Stimulated activated CD4-positive, alpha-beta T cell treated with anti-CD3 and anti-CD28 coated beads, Interleukin-12 subunit alpha, Interleukin-12 subunit beta, amount 100 ng/mL, for 24 hours (primary cell): ENCODE measurements at regions not wholly inside any gene's neighbourhood (a gene's known extent, or its start where the extent isn't known, plus 50 kb on each side); places are given as distances from the start of the nearest gene placed in this dataset.

Experiments used
- DNase-seq, 2 experiments: peaks; one replicate each; pipeline ENCODE4 v3.0.0-alpha.2; 2020; ENCODE audit warnings: low read depth in 2 of 2

DNA sequence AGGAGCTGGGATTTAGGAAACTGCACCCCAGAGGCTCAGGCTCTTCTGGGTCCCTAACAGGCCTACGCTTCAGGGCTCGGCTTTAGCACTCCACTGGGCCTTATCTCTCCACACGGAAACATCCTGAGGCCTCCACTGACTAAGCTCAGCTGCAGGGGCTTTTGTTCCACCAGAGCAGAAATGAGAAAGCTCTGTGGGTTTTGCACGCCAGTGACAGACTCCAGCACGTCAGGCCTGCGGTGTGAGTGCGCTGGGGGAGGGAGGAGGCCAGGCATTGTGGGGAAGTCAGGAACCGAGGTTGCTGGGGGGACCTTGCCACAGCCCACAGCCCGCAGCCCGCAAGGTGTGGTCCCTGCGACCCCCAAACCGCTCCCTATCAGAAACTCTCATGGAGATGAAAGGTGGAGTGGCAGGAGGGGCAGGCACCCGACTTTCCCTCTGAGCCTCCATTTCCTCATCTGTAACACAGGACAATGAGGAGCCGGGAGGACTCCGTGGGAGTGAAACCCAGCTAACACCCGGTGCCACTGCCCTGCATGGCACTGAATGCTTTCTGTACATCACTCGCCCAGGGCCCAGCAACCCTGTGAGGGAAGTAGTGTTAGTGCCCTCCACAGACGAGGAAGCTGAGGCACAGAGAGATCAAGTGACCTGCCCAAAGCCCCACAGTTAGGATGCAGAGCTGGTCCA lies 106.5 kb downstream of the TPRA1 start:
- DNase-seq, result peak in 1 of 2 experiments; percentile 56

DNA sequence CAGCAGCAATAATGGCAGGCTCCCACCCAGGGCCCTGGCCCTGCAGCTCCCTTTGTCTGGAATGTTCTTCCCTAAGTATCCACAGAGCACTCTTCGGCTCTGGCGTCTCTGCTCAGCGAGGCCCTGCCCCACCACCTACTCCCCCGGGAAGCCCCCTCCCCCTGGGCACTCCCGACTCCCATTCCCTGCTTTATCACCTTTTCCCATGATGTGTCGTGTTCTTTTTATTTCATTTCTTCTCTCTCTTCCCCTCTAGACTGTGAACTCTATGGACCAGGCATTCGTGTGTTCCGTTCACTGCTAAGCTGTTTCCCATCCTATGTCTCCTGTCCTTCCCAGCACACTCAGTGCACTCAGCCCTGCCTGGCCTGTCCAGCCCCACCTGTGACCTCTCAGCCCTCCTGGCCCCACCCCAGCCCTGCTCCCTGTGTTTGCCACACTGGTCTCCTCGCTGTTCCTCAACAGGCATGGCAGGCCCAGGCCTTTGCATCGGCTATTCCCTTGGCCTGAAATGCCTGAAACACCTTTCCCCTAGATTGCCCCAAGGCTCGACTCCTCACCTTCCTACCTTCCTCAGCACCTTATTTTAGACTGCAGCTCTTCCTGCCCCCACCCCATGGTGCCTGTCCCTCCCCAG lies 107.4 kb downstream of the TPRA1 start:
- DNase-seq, result no peak

DNA sequence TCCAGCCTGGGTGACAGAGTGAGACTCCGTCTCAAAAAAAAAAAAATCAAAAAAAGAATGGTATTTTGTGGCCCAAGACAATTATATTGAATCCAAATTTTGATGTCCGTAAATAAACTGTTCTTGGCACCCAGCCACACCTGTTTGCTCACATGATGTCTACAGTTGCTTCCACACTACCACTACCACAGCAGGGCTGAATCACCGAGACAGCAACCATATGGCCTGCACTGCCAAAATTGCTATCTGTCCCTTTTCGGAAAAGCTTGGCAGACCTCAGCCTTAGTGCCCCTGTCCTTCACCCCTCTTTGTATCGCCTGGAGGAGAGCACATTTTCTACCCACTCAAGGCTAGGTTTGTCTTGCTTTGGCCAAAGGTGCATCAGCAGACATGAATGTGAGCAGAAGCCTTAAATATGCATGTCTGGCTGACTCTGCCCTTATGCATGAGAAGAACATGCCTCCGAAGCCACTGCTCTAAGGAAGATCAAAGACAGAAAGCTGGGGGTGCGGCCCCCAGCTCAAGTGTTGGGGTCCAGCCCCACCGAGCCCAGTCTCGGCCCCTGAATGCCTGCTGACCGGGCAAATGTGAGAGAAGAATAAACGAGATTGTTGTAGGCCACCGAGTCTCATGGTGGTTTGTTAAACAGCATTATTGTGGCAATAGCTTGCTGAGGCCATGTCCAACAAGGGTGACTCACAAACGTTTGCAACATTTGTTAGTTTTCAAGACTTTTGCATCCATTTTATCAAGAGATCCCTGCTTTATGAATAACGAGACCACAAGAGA lies 108.1 kb downstream of the TPRA1 start:
- no peak for DNase-seq

DNA sequence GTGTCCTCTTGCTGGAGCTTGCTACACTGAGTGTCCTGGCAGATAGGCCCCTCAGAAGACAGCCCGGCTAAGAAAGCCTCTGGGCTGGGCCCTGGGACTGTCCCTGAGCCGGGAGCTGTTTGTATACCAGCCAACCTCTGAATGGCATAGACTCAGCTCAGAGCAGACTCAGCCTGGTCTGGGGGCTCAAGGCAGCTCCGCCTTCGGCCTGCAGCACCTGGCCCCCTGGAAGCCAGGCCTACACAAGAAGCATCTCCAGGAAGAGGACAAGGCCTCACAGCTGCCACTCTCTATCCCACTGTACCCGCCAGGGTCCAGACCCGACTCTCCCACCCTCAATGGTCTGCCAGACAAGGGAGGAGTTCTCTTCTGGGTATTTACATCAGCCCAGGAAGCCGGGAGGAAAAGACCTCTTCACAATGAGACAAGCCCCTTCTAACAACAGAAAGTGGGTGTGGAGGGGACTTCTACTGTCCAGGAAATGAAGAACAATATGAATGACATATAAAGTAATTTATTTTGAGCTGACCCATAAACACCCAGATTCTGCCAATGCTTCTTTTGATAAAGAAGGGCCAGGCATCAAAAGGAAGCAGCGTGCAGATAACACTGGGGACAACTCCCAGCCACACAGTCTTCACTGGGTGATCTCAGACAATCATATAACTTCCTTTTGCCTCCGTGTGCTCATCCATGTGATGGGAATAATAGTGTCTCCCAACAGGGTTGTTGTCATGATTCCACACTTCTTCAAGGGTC lies 110.2 kb downstream of the TPRA1 start:
- DNase-seq, result no peak

DNA sequence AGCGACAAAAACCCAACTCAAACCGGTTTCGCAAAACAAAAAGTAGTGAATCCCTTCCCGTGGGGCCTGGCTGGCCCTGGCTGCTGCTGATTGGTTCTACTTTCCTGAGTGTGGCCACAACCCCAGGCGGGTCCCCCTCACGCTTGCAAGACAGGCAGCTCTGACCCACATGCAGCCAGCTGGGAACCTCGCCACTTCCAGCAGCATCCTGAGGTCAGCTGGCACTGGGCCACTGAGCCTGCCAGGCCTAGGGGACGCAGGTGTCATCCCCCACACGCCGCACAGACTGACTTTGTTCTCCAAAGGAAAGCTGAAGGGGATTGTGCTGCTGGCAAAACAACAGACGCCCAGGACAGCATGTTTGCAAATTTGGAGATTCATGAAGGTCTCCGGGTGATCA lies 111.1 kb downstream of the TPRA1 start:
- DNase-seq, result no peak

DNA sequence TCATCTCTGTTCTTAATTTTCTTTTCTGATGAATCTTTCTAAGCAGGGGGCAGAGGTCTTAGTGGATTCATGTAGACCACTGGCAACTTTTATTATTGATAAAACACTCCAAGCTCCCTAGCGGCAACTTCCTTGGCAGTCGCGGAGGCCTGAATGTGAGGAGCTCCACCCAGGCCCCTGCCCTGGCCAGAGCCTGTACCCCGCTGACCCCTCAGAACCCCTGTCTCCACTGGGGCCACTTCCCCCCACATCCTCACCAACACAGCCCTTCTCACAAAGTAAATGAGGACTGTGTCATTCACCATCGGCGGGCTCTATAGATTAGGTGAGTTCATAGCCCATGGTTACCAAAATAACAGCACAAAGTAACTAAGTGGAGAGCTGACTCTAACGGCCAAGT lies 111.6 kb downstream of the TPRA1 start:
- DNase-seq, result no peak

DNA sequence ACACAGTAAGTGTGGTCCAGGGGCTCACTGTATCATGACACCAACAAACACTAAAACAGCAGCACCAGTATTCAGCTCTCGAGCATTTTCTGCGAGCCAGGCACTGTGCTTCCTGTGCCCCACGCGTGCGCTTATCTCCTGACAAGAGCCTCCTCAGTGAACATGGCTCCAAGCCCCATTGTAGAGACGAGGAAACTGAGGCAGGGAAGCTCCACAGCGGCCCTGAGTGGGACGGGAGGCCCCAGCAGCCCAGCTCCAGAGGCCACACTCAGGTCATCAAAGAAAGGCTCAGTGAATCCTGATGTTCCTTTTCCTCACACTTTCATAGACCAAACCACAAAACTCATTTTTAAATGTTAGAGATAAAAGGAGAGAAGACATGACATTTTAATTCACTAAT lies 113.1 kb downstream of the TPRA1 start:
- no peak for DNase-seq

DNA sequence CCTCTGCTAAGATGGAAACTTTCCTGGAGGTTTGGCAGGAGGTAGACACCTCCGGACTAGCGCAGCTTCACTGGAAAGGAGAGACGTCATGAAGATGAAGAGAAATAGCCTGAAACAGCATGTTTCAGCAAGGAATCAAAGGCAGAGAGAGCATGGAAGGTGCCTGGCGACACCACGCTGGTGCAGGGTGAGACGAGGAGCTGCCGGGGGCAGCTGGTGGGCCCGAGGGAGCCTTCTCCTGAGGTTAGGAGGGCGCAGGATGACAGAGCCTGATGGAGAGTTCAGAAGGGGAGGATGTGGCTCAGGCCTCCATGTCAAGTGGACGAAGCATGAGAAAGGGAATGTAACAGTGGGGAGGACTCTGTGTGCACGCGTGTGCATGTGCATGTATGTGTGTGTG lies 113.6 kb downstream of the TPRA1 start:
- DNase-seq, result no peak

DNA sequence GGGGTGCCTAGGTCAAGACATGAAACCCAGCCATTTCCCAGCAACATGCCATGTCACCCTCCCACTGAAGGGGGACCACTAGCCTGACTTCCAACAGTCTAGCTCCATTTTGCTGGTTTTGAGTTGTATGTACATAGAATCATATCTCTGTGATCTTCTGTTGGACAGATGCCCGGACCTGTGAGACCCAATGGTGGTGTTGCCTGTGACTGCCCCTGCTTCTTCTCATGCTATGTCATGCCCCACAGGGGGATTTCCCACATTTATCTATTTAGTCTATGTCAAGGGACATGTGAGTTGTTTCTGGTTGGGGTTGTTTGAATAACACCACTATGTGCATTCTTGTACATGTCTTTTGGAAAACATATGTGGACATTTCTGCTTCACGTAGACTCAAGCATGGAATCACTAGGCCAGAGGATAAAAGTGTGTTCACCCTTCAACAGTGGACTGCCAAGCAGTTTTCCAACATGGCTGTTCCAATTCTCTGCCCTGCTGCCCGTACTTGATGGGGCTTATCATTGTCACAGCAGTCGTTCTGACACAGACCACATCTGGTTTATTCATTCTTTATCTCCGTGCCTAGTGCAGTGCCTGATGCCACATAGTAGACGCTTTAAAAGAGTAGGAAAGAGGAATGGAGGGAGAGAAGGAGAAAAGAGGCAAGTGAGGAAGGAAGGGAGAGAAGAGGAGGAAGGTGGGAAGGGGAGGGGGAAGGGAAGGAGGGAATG lies 114.4 kb downstream of the TPRA1 start:
- no peak for DNase-seq

DNA sequence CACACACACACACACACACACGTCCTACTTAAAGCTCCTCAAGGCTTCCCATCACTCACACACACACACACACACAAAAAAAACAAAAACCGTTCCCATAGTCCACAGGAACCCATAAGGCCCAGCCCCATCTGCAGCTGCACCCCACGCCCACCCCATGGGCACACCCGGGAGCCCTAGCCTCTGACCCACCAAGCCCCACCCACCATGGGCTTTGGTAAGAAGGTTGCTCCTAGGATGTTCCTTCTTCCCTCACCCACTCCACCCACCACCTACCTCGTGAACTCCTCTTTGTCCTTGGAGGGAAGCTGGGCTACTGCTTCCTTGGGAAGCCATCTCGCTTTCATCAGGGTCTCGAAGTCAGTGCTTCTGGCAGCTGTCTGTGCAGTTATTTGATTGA lies 115.1 kb downstream of the TPRA1 start:
- no peak for DNase-seq

DNA sequence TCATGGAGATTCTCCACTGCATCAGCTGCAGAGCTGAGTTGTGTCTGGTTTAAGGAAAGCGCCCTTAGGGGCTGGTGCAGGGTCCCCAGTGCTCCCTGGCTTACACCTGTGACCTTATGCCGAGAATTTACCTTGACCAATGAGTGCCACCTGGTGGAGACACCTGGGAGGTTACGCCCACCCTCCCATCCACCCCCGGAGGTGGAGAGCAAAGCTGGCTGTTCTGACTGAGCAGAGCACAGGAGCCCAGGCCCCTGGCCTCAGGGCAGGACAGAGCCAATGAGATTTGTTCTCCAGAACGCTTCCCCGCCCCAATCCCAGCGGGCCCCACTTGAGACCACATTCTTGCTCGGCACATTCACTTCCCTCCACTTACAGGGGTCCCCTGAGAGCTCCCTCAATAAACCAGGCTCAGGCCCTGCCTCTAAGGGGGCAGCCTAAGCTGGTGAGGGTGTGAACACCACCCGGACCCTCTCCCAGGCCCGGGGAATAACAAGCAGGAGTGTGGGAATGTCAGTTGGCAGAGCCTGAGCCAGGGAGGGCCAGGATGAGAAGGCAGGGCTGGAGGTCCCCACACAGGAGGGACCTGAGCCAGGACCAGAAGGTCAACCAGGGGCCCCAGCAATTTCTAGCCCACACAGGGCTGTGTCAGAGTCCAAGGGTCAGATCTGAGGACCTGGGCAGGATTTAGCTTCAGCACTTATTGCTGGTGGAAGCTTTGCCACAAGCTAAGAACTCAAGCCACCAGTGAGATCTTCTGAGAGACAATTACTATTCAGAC lies 117.1 kb downstream of the TPRA1 start:
- DNase-seq, result no peak

DNA sequence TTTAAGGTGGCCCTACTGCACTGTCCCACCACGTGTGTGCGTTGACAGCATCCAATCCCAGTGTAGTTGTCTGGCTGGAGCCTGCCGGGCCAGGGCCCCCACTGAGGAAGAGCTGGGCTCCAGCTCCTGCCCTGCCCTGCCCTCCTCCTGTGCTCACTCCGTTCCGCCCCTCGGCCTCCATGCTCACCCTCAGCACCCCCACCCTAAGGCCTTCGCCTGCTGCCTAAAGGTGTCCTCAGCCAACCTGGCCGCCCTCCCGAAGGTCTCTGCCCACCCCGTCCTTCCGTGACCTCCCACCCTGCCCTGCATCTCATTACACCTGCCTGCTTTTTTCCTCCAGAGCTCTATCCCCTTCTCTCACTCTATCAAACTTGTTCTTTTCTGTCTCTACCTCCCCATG lies 118.0 kb downstream of the TPRA1 start:
- no peak for DNase-seq

DNA sequence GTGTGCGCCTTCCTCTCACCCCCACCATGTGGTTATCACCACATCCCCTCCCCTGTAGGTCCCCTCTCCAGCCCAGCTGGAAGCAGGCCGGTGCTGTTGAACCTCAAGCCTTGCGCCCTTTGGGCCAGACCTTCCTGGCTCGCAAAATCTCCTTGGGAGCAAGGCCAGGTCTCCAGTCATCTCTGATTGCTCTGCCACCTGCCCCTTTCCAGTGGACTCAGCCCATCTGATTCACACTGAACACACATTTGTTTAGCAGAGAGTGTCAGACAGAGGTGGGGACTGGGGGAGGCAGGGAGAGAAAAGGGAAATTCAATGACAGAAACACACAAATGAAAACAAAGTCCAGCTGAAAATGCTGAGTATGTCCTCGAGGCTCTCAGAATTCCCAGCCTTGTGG lies 119.4 kb downstream of the TPRA1 start:
- no peak for DNase-seq

DNA sequence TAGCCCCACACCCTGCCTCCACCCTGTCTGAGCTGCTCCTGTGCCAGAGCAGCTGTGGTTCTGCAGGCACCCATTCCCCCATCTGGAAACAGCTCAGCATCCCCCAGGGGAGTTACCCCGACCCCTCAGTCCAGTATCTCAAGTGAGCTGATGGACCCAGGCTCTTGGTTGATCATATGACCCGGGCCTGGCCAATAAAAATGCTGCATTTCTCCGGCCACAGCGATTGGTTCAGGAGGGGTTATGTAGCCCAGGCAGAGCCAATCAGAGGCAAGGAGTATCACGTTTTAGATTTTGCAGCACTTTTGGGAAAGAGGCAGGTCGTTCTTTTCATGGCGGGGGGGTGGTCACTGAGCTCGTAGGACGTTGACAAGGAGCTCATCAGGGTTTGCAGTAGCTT lies 120.8 kb downstream of the TPRA1 start:
- DNase-seq, result no peak

DNA sequence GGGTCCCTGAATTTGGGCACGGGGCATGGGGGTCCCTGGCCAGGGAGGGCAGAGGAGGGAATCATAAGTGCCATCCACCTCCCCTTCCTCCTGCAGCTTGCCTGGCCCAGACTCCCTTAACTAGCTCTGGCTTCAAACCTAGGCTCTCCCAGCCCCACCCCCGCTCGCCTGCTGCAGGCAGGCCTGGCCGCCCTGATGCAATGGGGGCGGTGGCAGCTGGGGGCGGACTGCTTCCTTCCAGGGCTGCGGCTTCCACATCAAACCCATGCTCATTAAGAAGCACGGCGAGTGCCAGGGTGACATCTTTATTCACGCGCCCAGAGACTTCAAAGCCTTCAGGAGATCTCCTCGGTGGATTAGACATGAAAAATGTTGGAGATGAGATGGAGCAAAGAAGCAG lies 123.1 kb downstream of the TPRA1 start:
- DNase-seq, result no peak

DNA sequence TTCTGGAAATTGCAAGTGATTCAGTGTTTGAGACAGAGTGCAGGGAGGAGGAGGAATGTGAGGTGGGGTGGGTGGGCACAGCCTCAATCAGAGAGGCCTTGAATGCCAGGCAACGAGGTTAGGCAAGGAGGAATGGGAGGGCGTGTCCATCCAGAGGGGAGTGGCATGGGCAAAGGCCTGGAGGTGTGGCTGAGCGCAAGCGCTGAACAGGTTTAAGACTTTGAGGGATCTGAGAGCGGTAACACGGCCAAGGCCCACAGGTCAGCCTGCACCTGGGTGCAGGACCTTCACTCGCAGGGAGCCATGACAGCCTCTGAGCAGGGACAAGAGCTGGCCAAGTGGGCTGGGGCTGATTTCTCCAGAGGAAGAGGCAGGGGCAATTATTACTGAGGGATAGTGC lies 125.9 kb downstream of the TPRA1 start:
- no peak for DNase-seq

DNA sequence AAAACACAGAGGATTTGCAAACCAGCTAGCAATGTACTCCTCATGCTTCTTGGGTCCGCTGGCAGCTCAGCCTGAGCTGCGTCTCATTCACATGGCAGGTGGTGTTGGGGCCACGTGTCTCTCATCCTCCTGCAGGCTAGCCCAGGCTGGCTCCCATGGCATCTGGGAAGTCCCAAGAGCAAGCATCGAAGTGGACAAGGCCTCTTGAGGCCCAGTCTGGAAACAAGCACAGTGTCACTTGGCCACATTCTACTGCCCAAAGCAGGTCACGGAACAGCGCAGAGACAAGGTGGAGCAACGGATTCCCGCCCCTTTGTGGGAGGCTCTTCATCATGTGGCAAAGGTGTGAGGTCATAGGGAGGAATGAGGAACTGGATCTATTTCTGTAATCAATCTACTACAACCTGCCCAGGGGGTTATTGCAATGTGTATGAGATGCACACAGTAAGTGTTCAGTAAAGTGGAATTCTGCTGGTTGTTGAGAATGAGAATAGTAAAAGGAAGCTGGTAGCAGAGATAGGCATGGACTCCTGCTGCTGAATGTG lies 128.3 kb downstream of the TPRA1 start:
- DNase-seq, result no peak

DNA sequence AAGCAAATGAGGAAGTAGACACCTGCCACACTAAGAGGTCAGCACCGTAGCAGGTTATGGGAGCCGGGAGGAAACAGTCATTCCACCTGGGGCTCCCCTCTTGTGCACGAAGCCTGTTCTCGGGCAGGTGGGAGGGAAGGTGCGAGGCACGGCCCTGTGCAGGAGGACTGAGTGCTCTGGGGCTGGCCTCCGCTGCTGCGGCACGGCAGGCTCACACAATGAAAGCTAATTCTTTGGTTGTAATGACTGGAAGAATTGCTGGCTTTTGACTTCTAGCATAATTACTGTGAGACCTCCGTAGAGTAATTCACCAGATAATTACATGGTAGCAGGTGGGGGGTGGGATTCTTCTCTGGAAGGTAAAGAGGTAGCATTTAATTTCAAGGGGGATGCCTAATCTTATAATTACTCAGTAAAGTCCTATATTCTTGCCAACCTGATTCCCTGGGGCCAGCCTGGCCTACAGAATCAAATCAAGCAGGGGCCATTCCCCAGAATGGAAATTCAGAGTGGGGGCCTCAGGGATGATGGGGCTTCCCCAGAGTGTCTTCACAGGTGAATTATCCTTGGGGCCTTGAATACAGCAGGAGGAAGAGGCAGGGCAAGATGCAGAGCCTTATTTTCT lies 129.1 kb downstream of the TPRA1 start:
- DNase-seq, result no peak

DNA sequence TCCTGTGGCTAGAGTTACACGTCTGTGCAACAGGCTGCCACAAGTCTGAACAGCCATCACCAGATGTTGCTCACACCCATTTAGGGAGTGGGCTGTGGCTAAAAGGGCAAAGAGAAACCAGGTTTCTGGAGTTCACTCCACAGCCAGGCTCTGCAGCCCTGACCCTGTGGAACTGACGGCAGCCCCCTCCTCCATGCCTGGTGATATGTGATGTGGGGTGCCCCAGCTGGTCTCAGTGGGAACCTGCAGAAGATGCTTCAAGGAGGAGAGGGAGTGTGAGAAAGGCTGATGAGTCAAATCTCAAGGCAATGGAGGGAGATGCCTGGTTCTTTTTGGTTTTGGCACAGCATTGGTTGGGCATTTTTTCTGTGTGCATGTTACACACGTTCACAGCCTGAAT lies 130.6 kb downstream of the TPRA1 start:
- DNase-seq, result no peak
